ENCODE measurements at regions not wholly inside any gene's neighbourhood (a gene's known extent, or its start where the extent isn't known, plus 50 kb on each side); places are given as distances from the start of the nearest gene placed in this dataset.
"Not testable (repeated sequence)": the region's sequence is repeated elsewhere in the genome, so short reads cannot be mapped to it uniquely, and the experiment has no call there.

DNA sequence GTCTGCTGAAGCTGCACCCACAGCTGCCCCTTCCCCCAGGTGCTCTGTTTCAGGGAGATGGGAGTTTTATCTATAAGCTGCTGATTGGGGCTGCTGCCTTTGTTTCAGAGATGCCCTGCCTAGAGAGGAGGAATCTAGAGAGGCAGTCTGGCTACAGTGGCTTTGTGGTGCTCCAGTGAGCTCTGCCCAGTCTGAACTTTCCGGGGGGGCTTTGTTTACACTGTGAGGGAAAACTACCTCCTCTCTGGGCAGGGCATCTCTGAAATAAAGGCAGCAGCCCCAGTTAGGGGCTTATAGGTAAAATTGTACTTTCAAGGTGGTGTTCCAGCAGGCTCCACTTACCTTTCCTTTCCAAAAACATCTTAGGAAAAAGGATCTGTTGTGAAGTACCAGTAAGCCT is 242.2 kb downstream of the SPRY1 start:
- DNase-seq (ENCODE audit: low spot score), result no peak

- DNase-seq (ENCODE audit: low spot score), result no peak
These were observed 243.7 kb downstream of the SPRY1 start for GRCh38 chr4:123640271-123640670.

- no peak for DNase-seq (ENCODE audit: low spot score)
These were observed 244.2 kb downstream of the SPRY1 start for GRCh38 chr4:123640824-123641223.

GRCh38 chr4:123643691-123644090 is 247.1 kb downstream of the SPRY1 start:
- no peak for DNase-seq (ENCODE audit: low spot score)

- DNase-seq (ENCODE audit: low spot score), result no peak
These were observed 252.7 kb downstream of the SPRY1 start for GRCh38 chr4:123649250-123649644.

DNA sequence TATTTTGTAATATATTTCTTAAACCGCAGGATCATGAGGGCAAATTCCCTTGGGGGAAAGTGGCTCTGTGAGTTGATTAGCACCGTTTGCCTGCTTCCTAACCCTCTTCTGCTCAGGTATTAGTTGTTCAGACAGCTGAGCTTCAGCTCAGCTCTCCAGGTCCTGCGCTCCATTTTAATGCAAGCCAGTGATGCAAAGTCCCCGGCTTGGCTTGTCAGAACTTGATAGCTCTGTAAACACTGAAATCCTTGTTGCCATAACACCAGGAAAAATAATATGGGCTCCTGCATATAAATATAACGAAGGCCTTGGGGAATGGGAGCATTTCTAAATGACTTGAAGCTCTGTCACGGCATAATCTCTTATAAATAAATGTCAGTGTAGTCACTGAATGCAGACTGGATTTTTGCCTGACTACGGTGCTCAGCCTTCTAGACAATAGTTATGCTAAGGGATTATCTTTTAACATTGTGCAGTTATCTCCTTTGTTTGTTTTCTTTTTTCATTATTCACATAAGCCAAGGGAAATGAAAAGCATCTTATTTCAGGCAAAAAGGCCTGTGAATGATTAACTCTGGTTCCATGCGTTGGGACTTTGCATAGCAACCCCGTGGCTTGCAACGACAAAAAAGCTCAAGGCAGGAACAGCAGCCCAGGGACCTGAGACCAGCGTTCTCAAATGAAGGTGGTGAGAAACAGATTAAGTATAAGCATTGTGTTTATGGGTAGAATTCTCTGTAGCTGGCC is 253.2 kb downstream of the SPRY1 start:
- no peak for DNase-seq (ENCODE audit: low spot score)

GRCh38 chr4:123651066-123651465 is 254.5 kb downstream of the SPRY1 start:
- DNase-seq (ENCODE audit: low spot score), result no peak

DNA sequence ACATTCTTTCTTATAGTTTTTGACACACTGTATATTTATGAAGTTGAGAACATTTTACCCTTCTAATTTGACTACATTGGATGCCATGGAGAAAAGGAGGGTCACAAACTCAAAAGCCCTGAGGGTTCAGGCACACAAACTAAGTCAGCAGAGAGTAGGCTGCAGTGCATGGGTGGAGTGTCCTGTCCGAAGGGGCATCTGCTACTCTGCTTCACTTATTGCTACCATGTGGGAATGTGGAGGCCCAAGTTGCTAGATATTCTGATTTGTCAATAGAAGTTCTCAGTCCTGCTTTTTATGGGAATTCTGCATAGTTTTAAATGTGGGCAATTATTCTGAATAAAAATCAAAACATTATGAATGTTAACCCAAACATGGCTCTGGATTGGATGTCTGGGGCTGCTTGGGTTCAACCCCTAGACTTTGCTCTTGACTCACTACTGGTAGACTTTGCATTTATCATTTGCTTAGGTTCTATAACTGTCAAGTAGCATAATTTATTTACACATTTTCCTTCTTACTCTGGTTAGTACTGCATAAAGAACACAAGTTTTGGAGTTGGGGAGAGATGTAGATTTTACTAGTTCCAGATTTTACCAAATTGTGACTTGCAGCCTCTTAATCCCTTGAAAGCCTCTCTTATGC is 255.1 kb downstream of the SPRY1 start:
- DNase-seq (ENCODE audit: low spot score), result no peak

- no peak for DNase-seq (ENCODE audit: low spot score)
These were observed 255.9 kb downstream of the SPRY1 start for GRCh38 chr4:123652476-123652875.

GRCh38 chr4:123653236-123653635 is 256.6 kb downstream of the SPRY1 start:
- no peak for DNase-seq (ENCODE audit: low spot score)

GRCh38 chr4:123656746-123657294 is 260.2 kb downstream of the SPRY1 start:
- not testable (repeated sequence) for DNase-seq (ENCODE audit: low spot score)

DNA sequence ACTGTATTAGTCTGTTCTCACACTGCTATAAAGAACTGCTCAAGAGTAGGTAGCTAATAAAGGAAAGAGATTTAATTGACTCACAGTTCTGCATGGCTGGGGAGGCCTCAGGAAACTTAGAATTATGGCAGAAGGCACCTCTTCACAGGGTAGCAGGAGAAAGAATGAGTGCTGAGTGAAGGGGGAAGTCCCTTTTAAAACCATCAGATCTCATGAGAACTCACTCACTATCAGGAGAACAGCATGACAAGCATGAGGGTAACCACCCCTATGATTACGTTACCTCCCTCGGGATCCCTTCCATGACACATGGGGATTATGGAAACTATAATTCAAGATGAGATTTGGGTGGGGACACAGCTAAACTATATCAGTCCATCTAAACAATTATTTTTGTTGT is 261.0 kb downstream of the SPRY1 start:
- DNase-seq (ENCODE audit: low spot score), result not testable (repeated sequence)

- DNase-seq (ENCODE audit: low spot score), result no peak
These were observed 262.7 kb downstream of the SPRY1 start for GRCh38 chr4:123659262-123659661.

GRCh38 chr4:123659730-123660129 is 263.1 kb downstream of the SPRY1 start:
- DNase-seq (ENCODE audit: low spot score), result no peak

DNA sequence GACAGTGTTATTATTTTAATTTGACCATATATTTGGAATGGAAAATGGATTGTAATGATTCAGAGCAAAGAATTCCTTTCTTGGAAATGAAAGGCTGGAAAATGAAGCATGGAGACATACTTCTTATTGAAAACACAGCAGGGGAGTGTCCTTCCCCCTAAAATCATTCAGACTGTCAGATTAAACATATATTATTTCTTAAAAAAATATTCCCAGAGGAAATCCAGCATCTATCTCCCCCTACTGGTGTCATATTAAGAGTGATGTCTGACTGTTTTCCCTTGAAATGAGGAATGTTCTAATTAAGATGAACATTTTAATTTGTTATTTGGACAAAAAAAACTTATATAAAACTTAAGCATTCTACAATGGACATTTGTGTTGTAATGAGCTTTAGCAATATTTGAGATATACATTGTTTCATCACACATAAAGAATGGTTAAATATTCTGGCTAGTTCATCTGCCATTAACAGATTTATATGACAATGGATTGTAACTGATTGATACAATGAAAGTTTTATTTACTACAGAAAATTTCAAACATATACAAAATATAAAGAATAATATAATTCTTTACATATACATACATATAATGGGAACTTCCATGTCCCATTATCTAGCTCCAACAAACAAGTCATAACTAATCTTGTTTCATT is 264.6 kb downstream of the SPRY1 start:
- no peak for DNase-seq (ENCODE audit: low spot score)

GRCh38 chr4:123662827-123663226 is 266.2 kb downstream of the SPRY1 start:
- no peak for DNase-seq (ENCODE audit: low spot score)

- DNase-seq (ENCODE audit: low spot score), result no peak
These were observed 269.9 kb downstream of the SPRY1 start for GRCh38 chr4:123666486-123666885.

DNA sequence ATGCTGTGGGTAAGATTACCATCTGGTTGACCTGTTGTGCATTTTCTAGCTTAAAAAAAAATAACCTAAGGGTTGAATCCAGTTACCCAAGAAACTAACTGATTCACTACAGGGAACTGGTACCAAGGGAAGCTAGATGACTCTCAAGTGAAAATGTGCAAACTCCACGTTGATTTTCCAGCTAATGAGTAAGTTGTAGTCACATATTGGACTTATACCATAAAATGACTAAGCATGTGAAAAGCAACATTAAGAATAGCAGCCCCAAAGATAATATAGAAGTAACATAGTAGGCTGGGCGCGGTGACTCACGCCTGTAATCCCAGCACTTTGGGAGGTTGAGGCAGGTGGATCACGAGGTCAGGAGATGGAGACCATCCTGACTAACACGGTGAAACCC is 270.9 kb downstream of the SPRY1 start:
- no peak for DNase-seq (ENCODE audit: low spot score)

GRCh38 chr4:123667991-123668390 is 271.4 kb downstream of the SPRY1 start:
- DNase-seq (ENCODE audit: low spot score), result no peak

DNA sequence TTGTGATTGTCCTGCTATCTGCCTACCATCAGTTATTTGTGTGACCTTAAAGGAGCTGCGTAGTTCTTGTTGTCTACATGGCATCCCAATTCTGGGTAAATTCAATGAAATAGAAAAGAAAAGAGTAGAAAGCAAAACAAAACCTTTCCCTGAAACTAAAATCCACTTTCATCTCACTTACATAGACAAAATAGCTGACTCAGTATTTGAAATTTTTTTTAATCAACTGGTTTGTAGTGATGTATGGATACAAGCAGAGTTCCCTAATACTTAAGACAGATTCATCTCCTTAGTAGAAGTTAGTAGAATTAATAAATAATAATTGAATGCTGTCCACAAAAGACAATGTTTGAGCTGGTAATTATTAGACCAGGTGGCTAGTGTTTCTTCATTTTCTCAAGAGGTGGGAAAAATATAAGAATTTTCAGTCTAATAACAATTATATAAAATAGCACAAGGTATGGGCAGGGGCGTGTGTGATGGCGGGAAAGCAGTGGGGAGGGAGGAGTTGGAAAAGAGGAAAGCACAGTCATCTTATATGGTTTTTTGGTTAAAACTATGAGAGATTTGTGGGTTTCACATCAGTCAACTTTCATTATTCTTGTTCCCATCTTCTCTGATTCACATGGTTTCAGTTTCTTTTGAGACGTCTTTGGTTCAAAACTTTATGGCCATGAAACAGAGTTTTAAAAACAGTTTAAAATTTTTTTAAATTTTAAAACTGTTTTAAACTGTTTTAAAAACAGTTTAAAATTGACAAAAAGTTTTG is 275.2 kb downstream of the SPRY1 start:
- DNase-seq (ENCODE audit: low spot score), result no peak

- no peak for DNase-seq (ENCODE audit: low spot score)
These were observed 276.4 kb downstream of the SPRY1 start for GRCh38 chr4:123672987-123673386.

- no peak for DNase-seq (ENCODE audit: low spot score)
These were observed 277.4 kb downstream of the SPRY1 start for GRCh38 chr4:123673971-123674370.
